Gastroesophageal sphincter (tissue), 4 donors: ENCODE measurements at regions not wholly inside any gene's neighbourhood (a gene's known extent, or its start where the extent isn't known, plus 50 kb on each side); places are given as distances from the start of the nearest gene placed in this dataset.

Source experiments
- ATAC-seq: fragments of 150-250 bp; one replicate; pipeline ENCODE4 v1.9.1; 2016; ENCODE audit warnings: mild to moderate bottlenecking, moderate library complexity
- H3K27ac ChIP-seq, 4 donors: fragments of 200-600 bp; sonication (generic) in 3 of 4; 1 replicate in 3 of 4; 2 replicates in 1 of 4; pipeline ENCODE4 v1.5.1; 2016 to 2019
- H3K27me3 ChIP-seq: fragments of 200-600 bp; sonication (generic); one replicate; pipeline ENCODE4 v1.5.1; 2019
- H3K36me3 ChIP-seq, 2 donors: fragments of 200-600 bp; sonication (generic); one replicate each; pipeline ENCODE4 v1.5.1; 2019; ENCODE audit warnings: control low read depth in 1 of 2
- H3K4me1 ChIP-seq, 3 donors: fragments of 200-600 bp; sonication (generic); 1 replicate in 2 of 3; 2 replicates in 1 of 3; pipeline ENCODE4 v1.5.1; 2016 to 2019; ENCODE audit warnings: control low read depth in 2 of 3
- H3K4me3 ChIP-seq, 2 donors: fragments of 200-600 bp; sonication (generic); one replicate each; pipeline ENCODE4 v1.5.1; 2019; ENCODE audit warnings: mild to moderate bottlenecking in 1 of 2, moderate library complexity in 1 of 2
- H3K9me3 ChIP-seq, 3 donors: fragments of 200-600 bp; sonication (generic); one replicate each; pipeline ENCODE4 v1.5.1; 2017 to 2019; ENCODE audit warnings: control low read depth in 2 of 3
- EP300 ChIP-seq: sonication (generic); formaldehyde crosslinking; IDR thresholded peaks from one replicate; pipeline ENCODE4 v1.6.1; 2017; ENCODE audit warnings: antibody characterized with exemption, mild to moderate bottlenecking
- POLR2A ChIP-seq, 2 donors: fragments of 450-650 bp; IDR thresholded peaks; one replicate each; pipeline ENCODE4 v1.6.1; 2017; ENCODE audit warnings: antibody characterized with exemption in 2 of 2, mild to moderate bottlenecking in 2 of 2, moderate library complexity in 1 of 2
- POLR2AphosphoS5 ChIP-seq: sonication (generic); formaldehyde crosslinking; IDR thresholded peaks from one replicate; pipeline ENCODE4 v1.6.1; 2017; ENCODE audit warnings: antibody characterized with exemption
- WGBS, 2 donors: methylation state at CpG; one replicate each; pipeline ENCODE4 v1.1.5; 2018; ENCODE audit warnings: low coverage in 1 of 2; 5-methylcytosine and 5-hydroxymethylcytosine counted together
- TF ChIP-seq, protein P1 (sequence below), 4 experiments: fragments of 200-600 bp in 2 of 4; fragments of 450-650 bp in 2 of 4; sonication (generic) in 1 of 4; IDR thresholded peaks; one replicate each; pipeline ENCODE4 v1.5.1; 2017 to 2019; ENCODE audit warnings: antibody characterized with exemption in 4 of 4, mild to moderate bottlenecking in 2 of 4, moderate library complexity in 2 of 4

DNA sequence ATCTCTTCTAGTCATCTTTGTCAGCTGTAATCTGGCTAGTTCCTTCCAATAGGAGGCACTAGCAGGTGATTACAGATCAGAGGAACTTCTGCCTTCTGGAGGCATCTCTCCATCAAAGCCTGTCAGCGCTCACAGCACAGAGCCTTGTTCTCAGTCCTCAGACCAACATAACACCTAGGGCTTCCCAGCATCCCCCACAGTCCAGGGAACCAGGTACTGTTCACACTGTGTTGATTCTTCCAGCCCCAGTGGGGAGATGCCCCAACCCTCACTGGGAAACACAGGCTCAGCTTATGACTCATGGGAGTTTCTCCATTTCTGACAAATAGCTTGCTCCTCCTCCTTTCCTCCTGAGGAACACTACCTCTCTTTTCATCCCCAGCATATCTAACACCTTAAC, 601.7 kb downstream of the CBLN2 start:
- ATAC-seq, result no peak
- Histone ChIP-seq H3K4me1 (no peaks in the 10 kb centered on the region), H3K27me3 (no peaks in the 10 kb centered on the region), H3K4me3 (no peak overlapping the region), H3K27ac (no peak overlapping the region), H3K9me3 (no peaks in the 10 kb centered on the region), H3K36me3 (no peaks in the 10 kb centered on the region)
- TF ChIP-seq EP300 (no peak), POLR2AphosphoS5 (no peak), POLR2A (IDR thresholded peaks at IDR 0.05) (no peak)
- TF ChIP-seq, protein P1, sequence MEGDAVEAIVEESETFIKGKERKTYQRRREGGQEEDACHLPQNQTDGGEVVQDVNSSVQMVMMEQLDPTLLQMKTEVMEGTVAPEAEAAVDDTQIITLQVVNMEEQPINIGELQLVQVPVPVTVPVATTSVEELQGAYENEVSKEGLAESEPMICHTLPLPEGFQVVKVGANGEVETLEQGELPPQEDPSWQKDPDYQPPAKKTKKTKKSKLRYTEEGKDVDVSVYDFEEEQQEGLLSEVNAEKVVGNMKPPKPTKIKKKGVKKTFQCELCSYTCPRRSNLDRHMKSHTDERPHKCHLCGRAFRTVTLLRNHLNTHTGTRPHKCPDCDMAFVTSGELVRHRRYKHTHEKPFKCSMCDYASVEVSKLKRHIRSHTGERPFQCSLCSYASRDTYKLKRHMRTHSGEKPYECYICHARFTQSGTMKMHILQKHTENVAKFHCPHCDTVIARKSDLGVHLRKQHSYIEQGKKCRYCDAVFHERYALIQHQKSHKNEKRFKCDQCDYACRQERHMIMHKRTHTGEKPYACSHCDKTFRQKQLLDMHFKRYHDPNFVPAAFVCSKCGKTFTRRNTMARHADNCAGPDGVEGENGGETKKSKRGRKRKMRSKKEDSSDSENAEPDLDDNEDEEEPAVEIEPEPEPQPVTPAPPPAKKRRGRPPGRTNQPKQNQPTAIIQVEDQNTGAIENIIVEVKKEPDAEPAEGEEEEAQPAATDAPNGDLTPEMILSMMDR (IDR thresholded peaks at IDR 0.05), result no peak
- WGBS, 2 donors, result no CpG with 5 or more reads among the region's 1 CpG

DNA sequence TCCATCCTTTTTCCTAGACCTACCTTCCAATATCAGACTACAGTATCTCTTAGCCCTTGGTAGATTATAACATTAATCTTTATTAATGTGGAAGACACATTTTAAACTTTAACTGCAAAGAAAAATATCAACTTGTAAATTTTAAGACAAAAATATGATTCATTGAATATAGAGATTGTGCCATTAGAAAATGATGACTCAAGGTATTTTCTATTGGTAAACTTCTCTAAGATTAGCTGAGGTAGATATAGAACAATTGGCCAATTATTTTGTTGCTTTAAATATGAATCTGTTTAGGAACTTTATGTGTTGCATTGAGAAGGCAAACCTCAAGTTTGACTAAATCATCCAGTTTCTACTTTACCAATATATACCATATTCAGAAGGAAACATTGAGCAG, 604.7 kb downstream of the CBLN2 start:
- H3K9me3 ChIP-seq, result no peaks in the 10 kb centered on the region
- no peak overlapping the region for H3K4me3 ChIP-seq
- H3K27me3 ChIP-seq, result no peaks in the 10 kb centered on the region
- no peak overlapping the region for H3K27ac ChIP-seq
- TF ChIP-seq, protein P1 (IDR thresholded peaks at IDR 0.05), result no peak
- TF ChIP-seq POLR2A (IDR thresholded peaks at IDR 0.05) (no peak), POLR2AphosphoS5 (no peak), EP300 (no peak)
- H3K4me1 ChIP-seq, result no peaks in the 10 kb centered on the region
- ATAC-seq, result no peak
- H3K36me3 ChIP-seq, result no peaks in the 10 kb centered on the region

DNA sequence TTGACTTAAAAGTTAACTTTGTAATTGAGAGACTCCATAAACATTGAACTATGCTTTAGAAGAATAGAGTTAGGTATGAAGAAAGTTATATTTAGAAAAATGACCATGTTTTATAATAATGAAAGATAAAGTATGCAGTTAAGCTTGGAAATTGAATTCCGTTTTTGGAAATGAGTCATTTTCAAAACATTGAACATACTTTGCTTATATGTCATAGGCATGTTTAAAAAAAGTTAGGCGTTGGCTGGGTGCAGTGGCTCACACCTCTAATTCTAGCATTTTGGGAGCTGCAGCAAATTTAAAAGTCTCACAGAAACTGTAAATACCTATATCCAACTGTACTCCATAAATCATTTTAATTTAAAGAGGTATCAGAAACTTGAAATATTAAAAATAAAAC, 607.4 kb downstream of the CBLN2 start:
- H3K27me3 ChIP-seq, result no peaks in the 10 kb centered on the region
- H3K9me3 ChIP-seq, result no peaks in the 10 kb centered on the region
- 19 to 38% methylated on average over 2 of the region's 2 CpGs for WGBS, 2 donors
- no peak overlapping the region for H3K4me3 ChIP-seq
- no peak for ATAC-seq
- no peak overlapping the region for H3K27ac ChIP-seq
- H3K4me1 ChIP-seq, result no peaks in the 10 kb centered on the region
- no peaks in the 10 kb centered on the region for H3K36me3 ChIP-seq
- TF ChIP-seq POLR2A (IDR thresholded peaks at IDR 0.05), result no peak
- TF ChIP-seq EP300, result no peak
- TF ChIP-seq, protein P1 (IDR thresholded peaks at IDR 0.05), result no peak

DNA sequence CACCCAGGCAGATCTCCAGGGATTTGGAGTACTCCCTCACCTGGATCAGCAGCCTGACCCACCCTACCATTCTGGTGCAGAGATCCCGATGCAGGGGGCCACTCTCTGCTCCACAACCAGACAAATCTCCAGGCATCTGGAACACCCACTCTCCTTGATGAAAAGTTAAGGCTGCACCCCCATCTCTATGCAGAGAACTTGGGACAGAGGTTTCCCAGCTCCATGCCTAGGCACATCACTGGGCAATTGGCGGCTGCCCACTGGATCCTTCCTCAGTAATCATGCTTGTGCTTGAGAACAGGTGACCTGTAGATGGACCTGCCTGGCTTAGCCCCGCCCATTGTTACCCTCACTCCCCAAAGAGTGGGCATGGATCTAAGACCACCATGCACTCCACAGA, 624.9 kb downstream of the CBLN2 start:
- H3K27ac ChIP-seq, result no peak overlapping the region
- TF ChIP-seq, protein P1 (IDR thresholded peaks at IDR 0.05), result no peak
- TF ChIP-seq POLR2A (IDR thresholded peaks at IDR 0.05) (no peak), EP300 (no peak), POLR2AphosphoS5 (no peak)
- H3K9me3 ChIP-seq, result peaks cover 0 to 12% (median 0%) of the 10 kb centered on the region in 3 donors
- no peak for ATAC-seq
- WGBS, 2 donors, result 86% methylated on average over 2 of the region's 3 CpGs; no CpG with 5 or more reads in 1 of the 2 donors
- no peaks in the 10 kb centered on the region for H3K4me1 ChIP-seq
- no peaks in the 10 kb centered on the region for H3K27me3 ChIP-seq
- no peak overlapping the region for H3K4me3 ChIP-seq
- H3K36me3 ChIP-seq, result no peaks in the 10 kb centered on the region

DNA sequence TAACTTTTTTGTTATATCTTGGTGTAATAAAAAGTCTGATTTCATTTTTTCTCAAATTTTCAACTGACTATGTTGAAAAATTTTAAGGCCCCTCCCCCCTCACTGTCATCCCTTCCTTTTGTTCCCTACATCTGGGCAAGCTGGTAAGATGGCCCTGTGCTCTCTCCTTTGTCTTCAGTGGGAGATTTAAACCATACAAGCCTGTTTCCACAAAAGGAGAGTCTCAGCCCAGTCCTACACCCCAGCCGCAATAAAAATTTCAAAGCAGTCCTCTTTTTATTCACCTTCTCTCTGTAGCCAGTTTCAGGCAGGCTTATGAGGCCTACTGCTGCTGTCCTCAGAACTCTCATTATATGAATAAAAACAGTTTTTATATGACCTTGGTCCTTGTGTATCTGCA, 630.5 kb downstream of the CBLN2 start:
- H3K27me3 ChIP-seq, result no peaks in the 10 kb centered on the region
- no peaks in the 10 kb centered on the region for H3K9me3 ChIP-seq
- no peak overlapping the region for H3K27ac ChIP-seq
- TF ChIP-seq POLR2AphosphoS5 (no peak), POLR2A (IDR thresholded peaks at IDR 0.05) (no peak), EP300 (no peak)
- TF ChIP-seq, protein P1 (IDR thresholded peaks at IDR 0.05), result no peak
- no peaks in the 10 kb centered on the region for H3K36me3 ChIP-seq
- WGBS, 2 donors, result 100% methylated on average over 1 of the region's 1 CpG
- H3K4me1 ChIP-seq, result no peaks in the 10 kb centered on the region
- no peak for ATAC-seq
- no peak overlapping the region for H3K4me3 ChIP-seq
